ENCODE measurements at regions not wholly inside any gene's neighbourhood (a gene's known extent, or its start where the extent isn't known, plus 50 kb on each side); places are given as distances from the start of the nearest gene placed in this dataset.

- no peaks in the 10 kb centered on the region for H3K36me3 ChIP-seq
- no peaks in the 10 kb centered on the region for H3K9me3 ChIP-seq
- TF ChIP-seq, protein P1, sequence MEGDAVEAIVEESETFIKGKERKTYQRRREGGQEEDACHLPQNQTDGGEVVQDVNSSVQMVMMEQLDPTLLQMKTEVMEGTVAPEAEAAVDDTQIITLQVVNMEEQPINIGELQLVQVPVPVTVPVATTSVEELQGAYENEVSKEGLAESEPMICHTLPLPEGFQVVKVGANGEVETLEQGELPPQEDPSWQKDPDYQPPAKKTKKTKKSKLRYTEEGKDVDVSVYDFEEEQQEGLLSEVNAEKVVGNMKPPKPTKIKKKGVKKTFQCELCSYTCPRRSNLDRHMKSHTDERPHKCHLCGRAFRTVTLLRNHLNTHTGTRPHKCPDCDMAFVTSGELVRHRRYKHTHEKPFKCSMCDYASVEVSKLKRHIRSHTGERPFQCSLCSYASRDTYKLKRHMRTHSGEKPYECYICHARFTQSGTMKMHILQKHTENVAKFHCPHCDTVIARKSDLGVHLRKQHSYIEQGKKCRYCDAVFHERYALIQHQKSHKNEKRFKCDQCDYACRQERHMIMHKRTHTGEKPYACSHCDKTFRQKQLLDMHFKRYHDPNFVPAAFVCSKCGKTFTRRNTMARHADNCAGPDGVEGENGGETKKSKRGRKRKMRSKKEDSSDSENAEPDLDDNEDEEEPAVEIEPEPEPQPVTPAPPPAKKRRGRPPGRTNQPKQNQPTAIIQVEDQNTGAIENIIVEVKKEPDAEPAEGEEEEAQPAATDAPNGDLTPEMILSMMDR (IDR thresholded peaks at IDR 0.05): peak; percentile 71 to 93 (median 89)
- no peak overlapping the region for H3K27ac ChIP-seq
- DNase-seq (ENCODE audit: low spot score in 2 of 2): no peak
- no peaks in the 10 kb centered on the region for H3K27me3 ChIP-seq
- peaks cover 1 to 9% of the 10 kb centered on the region in 2 donors for H3K4me1 ChIP-seq
- H3K4me3 ChIP-seq: no peak overlapping the region
- intact Hi-C loops (cut with DNase I): no loop called here
Observed at GRCh38 chr1:5509664-5510452, 482.4 kb downstream of the NPHP4 start.

DNA sequence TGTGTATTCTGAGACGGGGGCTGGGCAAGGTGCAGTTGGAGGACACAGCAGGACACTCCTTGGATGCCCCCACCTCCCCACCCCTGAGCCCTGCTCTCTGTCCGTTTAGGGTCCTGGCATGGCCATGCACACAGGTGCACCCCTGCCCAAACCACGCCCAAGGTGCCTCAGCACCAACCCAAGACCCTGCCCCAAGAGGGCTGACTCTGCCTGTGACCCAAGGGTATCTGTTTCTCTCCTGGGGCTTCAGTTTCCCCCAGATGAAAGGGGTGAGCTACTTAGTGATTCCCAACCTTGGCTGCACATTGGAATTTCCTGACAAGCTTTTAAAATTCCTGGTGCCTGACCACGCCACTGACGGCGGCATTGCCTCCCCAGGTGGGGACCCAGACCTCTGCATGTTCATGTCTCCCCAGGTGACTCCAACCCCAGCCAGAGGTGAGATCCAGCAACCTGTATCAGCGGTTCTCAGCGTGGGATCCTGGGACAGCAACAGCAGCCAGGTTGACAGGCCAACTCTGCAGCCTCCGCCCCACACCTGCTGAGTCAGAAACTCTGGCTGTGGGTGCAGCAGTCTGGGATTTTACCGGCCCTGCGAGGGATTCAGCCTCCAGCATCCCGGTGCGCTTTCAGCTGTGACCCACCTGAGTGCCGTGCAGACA lies 483.4 kb downstream of the NPHP4 start:
- H3K9me3 ChIP-seq: no peaks in the 10 kb centered on the region
- intact Hi-C loops (cut with DNase I): no loop called here
- H3K27me3 ChIP-seq: no peaks in the 10 kb centered on the region
- no peak overlapping the region for H3K27ac ChIP-seq
- DNase-seq (ENCODE audit: low spot score in 2 of 2): no peak
- H3K4me3 ChIP-seq: no peak overlapping the region
- TF ChIP-seq, protein P1 (IDR thresholded peaks at IDR 0.05): no peak
- H3K4me1 ChIP-seq: peaks cover 5 to 18% of the 10 kb centered on the region in 2 donors
- no peaks in the 10 kb centered on the region for H3K36me3 ChIP-seq

GRCh38 chr1:5507340-5507739 lies 484.9 kb downstream of the NPHP4 start:
- Histone ChIP-seq H3K27ac (no peak overlapping the region), H3K9me3 (no peaks in the 10 kb centered on the region), H3K4me1 (peaks cover 13 to 28% of the 10 kb centered on the region in 2 donors), H3K4me3 (no peak overlapping the region), H3K27me3 (no peaks in the 10 kb centered on the region), H3K36me3 (no peaks in the 10 kb centered on the region)
- intact Hi-C loops (cut with DNase I): no loop called here
- DNase-seq (ENCODE audit: low spot score in 2 of 2): no peak
- TF ChIP-seq, protein P1 (IDR thresholded peaks at IDR 0.05): no peak

GRCh38 chr1:5506634-5507033 lies 485.6 kb downstream of the NPHP4 start:
- no peak for DNase-seq (ENCODE audit: low spot score in 2 of 2)
- Histone ChIP-seq H3K9me3 (no peaks in the 10 kb centered on the region), H3K4me1 (peaks cover 13 to 28% of the 10 kb centered on the region in 2 donors), H3K4me3 (no peak overlapping the region), H3K27me3 (no peaks in the 10 kb centered on the region), H3K27ac (no peak overlapping the region), H3K36me3 (no peaks in the 10 kb centered on the region)
- TF ChIP-seq, protein P1 (IDR thresholded peaks at IDR 0.05): no peak
- intact Hi-C loops (cut with DNase I): no loop called here

DNA sequence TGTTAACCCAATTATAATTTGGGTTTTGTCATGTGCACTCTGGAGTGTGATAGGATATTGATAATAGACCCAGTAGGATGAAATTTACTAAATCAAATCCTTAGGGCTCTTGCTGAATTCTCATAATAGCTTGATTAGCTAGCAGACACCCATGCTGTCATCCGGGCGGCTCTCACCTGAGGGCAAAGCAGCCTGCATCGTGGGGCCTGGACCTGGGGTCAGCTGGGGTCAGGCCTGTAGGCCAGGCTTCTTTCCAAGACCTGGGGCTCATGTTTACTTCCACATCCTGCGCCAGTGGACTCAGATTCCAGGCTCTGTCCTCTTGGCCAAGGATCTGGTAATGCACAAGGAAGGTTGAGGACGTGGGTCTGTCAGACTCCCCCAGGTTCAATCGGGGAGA lies 486.3 kb downstream of the NPHP4 start:
- Histone ChIP-seq H3K9me3 (no peaks in the 10 kb centered on the region), H3K27ac (no peak overlapping the region), H3K4me3 (no peak overlapping the region), H3K27me3 (no peaks in the 10 kb centered on the region), H3K4me1 (peaks cover 13 to 28% of the 10 kb centered on the region in 2 donors), H3K36me3 (no peaks in the 10 kb centered on the region)
- TF ChIP-seq, protein P1 (IDR thresholded peaks at IDR 0.05): no peak
- intact Hi-C loops (cut with DNase I): no loop called here
- no peak for DNase-seq (ENCODE audit: low spot score in 2 of 2)
